Body of pancreas (tissue), 4 donors: ENCODE measurements at regions not wholly inside any gene's neighbourhood (a gene's known extent, or its start where the extent isn't known, plus 50 kb on each side); places are given as distances from the start of the nearest gene placed in this dataset.

Experiments used
- ATAC-seq: fragments of 150-250 bp; one replicate; pipeline ENCODE4 v1.9.1; 2016
- DNase-seq, 4 donors: peaks; one replicate each; pipeline ENCODE4 v3.0.0-alpha.2; 2019
- H3K27ac ChIP-seq, 4 donors: fragments of 200-600 bp; sonication (generic); 1 replicate in 3 of 4; 2 replicates in 1 of 4; pipeline versions ENCODE4 v1.5.1 to v1.6.1; 2016 to 2019; ENCODE audit warnings: mild to moderate bottlenecking in 1 of 4, mixed read lengths in 1 of 4, moderate library complexity in 1 of 4
- H3K27me3 ChIP-seq, 2 donors: fragments of 200-600 bp; sonication (generic); one replicate each; pipeline ENCODE4 v1.6.0; 2016; ENCODE audit warnings: mild to moderate bottlenecking in 1 of 2
- H3K36me3 ChIP-seq, 2 donors: fragments of 200-600 bp; sonication (generic); replicated peaks in 1 of 2; 2 replicates each; pipeline ENCODE4 v1.5.1; 2016; ENCODE audit warnings: low read depth in 2 of 2; ENCODE audit not compliant: insufficient read depth in 1 of 2
- H3K4me1 ChIP-seq: fragments of 200-600 bp; sonication (generic); one replicate; pipeline ENCODE4 v1.6.0; 2016
- H3K4me3 ChIP-seq, 2 donors: fragments of 200-600 bp; sonication (generic); 1 replicate in 1 of 2; 2 replicates in 1 of 2; pipeline ENCODE4 v1.5.1; 2016 to 2019
- H3K9me3 ChIP-seq, 3 donors: fragments of 200-600 bp; sonication (generic); 1 replicate in 2 of 3; 2 replicates in 1 of 3; pipeline ENCODE4 v1.5.1; 2016
- CTCF ChIP-seq, 7 experiments: fragments of 450-650 bp in 4 of 7; fragments of 200-600 bp in 3 of 7; sonication (generic) in 3 of 7; IDR thresholded peaks; one replicate each; pipeline ENCODE4 v1.5.1; 2016 to 2019; ENCODE audit warnings: antibody characterized with exemption in 7 of 7
- POLR2A ChIP-seq, 3 donors: fragments of 450-650 bp; IDR thresholded peaks; one replicate each; pipeline ENCODE4 v1.6.1; 2016; ENCODE audit warnings: antibody characterized with exemption in 3 of 3, mild to moderate bottlenecking in 2 of 3
- WGBS, 2 donors: methylation state at CpG; one replicate each; pipeline ENCODE4 v1.1.5; 2017; 5-methylcytosine and 5-hydroxymethylcytosine counted together
- intact Hi-C: fragments of 100-400 bp; cut with DNase I; formaldehyde crosslinking; loops from one replicate; pipeline ENCODE4 v1.15.1; 2023

DNA sequence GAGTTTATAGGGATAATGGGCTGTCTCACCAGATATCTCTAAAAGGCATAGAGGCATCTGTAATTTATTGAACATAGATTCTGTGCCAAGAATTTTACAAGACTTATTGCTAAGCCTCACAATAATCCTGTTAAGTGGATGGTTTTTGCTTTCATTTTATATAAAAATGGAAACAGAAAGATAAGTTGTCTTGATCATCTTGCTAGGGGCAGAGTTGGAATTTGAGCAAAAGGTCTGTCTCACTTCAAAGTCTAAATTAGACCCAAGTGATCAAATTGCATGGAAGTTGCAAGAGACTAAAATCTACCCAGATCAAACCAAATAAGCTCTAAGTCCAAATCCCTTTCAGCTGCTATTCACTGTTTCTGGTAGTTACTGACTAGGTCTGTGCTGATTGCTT, 95.3 kb upstream of the SOX11 start:
- Histone ChIP-seq H3K27me3 (no peaks in the 10 kb centered on the region), H3K27ac (no peak overlapping the region), H3K4me1 (no peaks in the 10 kb centered on the region), H3K9me3 (no peaks in the 10 kb centered on the region), H3K36me3 (no peaks in the 10 kb centered on the region), H3K4me3 (no peak overlapping the region)
- no peak for ATAC-seq
- DNase-seq, result no peak
- TF ChIP-seq CTCF (IDR thresholded peaks at IDR 0.05), result no peak
- TF ChIP-seq POLR2A (IDR thresholded peaks at IDR 0.05), result no peak
- intact Hi-C loops, result no loop called here

- TF ChIP-seq CTCF (IDR thresholded peaks at IDR 0.05) (no peak), POLR2A (IDR thresholded peaks at IDR 0.05) (no peak)
- no peak for ATAC-seq
- Histone ChIP-seq H3K27ac (no peak overlapping the region), H3K36me3 (no peaks in the 10 kb centered on the region), H3K4me3 (no peak overlapping the region), H3K9me3 (no peaks in the 10 kb centered on the region), H3K27me3 (no peaks in the 10 kb centered on the region), H3K4me1 (no peaks in the 10 kb centered on the region)
- intact Hi-C loops, result no loop called here
- no peak for DNase-seq
- 63 to 68% methylated on average over 4 of the region's 4 CpGs for WGBS, 2 donors
Measured at GRCh38 chr2:5598156-5598555, 94.0 kb upstream of the SOX11 start.

- Histone ChIP-seq H3K4me1 (no peaks in the 10 kb centered on the region), H3K27me3 (no peaks in the 10 kb centered on the region), H3K4me3 (no peak overlapping the region), H3K36me3 (no peaks in the 10 kb centered on the region), H3K27ac (no peak overlapping the region), H3K9me3 (no peaks in the 10 kb centered on the region)
- no peak for ATAC-seq
- 9 to 30% methylated on average over 3 of the region's 3 CpGs for WGBS, 2 donors
- DNase-seq, result no peak
- intact Hi-C loops, result no loop called here
- TF ChIP-seq CTCF (IDR thresholded peaks at IDR 0.05), result no peak
- TF ChIP-seq POLR2A (IDR thresholded peaks at IDR 0.05), result no peak
Measured at GRCh38 chr2:5609201-5609600, 83.0 kb upstream of the SOX11 start.

GRCh38 chr2:5612666-5613065, 79.5 kb upstream of the SOX11 start:
- Histone ChIP-seq H3K27me3 (no peaks in the 10 kb centered on the region), H3K4me3 (no peak overlapping the region), H3K36me3 (no peaks in the 10 kb centered on the region), H3K27ac (no peak overlapping the region), H3K4me1 (no peaks in the 10 kb centered on the region), H3K9me3 (no peaks in the 10 kb centered on the region)
- 61 to 69% methylated on average over 3 of the region's 3 CpGs for WGBS, 2 donors
- intact Hi-C loops, result no loop called here
- no peak for DNase-seq
- ATAC-seq, result no peak
- TF ChIP-seq CTCF (IDR thresholded peaks at IDR 0.05) (no peak), POLR2A (IDR thresholded peaks at IDR 0.05) (no peak)

- Histone ChIP-seq H3K27me3 (no peaks in the 10 kb centered on the region), H3K9me3 (no peaks in the 10 kb centered on the region), H3K36me3 (no peaks in the 10 kb centered on the region), H3K4me3 (no peak overlapping the region), H3K4me1 (no peaks in the 10 kb centered on the region), H3K27ac (no peak overlapping the region)
- ATAC-seq (no peak), DNase-seq (no peak)
- TF ChIP-seq CTCF (IDR thresholded peaks at IDR 0.05) (no peak), POLR2A (IDR thresholded peaks at IDR 0.05) (no peak)
- intact Hi-C loops, result no loop called here
- 29 to 46% methylated on average over 3 of the region's 3 CpGs for WGBS, 2 donors
Measured at GRCh38 chr2:5616019-5616418, 76.2 kb upstream of the SOX11 start.
